ENCODE measurements at regions not wholly inside any gene's neighbourhood (a gene's known extent, or its start where the extent isn't known, plus 50 kb on each side); places are given as distances from the start of the nearest gene placed in this dataset.

GRCh38 chr11:134517621-134518293 is 105.7 kb upstream of the B3GAT1 start:
- H3K9me3 ChIP-seq = no peaks in the 10 kb centered on the region
- DNase-seq = peak; percentile 28
- intact Hi-C loops (cut with DNase I) = no loop called here
- H3K4me1 ChIP-seq = no peaks in the 10 kb centered on the region
- no peak overlapping the region for H3K4me3 ChIP-seq
- TF ChIP-seq CTCF (IDR thresholded peaks at IDR 0.05) = no peak
- H3K27ac ChIP-seq = no peak overlapping the region
- no peak for ATAC-seq
- H3K27me3 ChIP-seq = peaks cover 23% of the 10 kb centered on the region
- no peaks in the 10 kb centered on the region for H3K36me3 ChIP-seq

GRCh38 chr11:134517115-134517514 is 105.1 kb upstream of the B3GAT1 start:
- H3K27ac ChIP-seq = no peak overlapping the region
- no peak for TF ChIP-seq CTCF (IDR thresholded peaks at IDR 0.05)
- no peak for DNase-seq

GRCh38 chr11:134516529-134516928 is 104.5 kb upstream of the B3GAT1 start:
- H3K4me3 ChIP-seq = no peak overlapping the region
- intact Hi-C loops (cut with DNase I) = no loop called here
- DNase-seq = peak; percentile 40
- H3K4me1 ChIP-seq = no peaks in the 10 kb centered on the region
- no peak for TF ChIP-seq CTCF (IDR thresholded peaks at IDR 0.05)
- H3K27ac ChIP-seq = no peak overlapping the region
- ATAC-seq = no peak
- no peaks in the 10 kb centered on the region for H3K36me3 ChIP-seq
- no peaks in the 10 kb centered on the region for H3K9me3 ChIP-seq
- H3K27me3 ChIP-seq = peaks cover 24% of the 10 kb centered on the region

More at GRCh38 chr11:134517115-134517514, 105.1 kb upstream of the B3GAT1 start:
- no peak for ATAC-seq
- intact Hi-C loops (cut with DNase I) = no loop called here
- Histone ChIP-seq H3K4me1 (no peaks in the 10 kb centered on the region), H3K27me3 (peaks cover 23% of the 10 kb centered on the region), H3K4me3 (no peak overlapping the region), H3K9me3 (no peaks in the 10 kb centered on the region), H3K36me3 (no peaks in the 10 kb centered on the region)

- Histone ChIP-seq H3K4me1 (no peaks in the 10 kb centered on the region), H3K4me3 (no peak overlapping the region), H3K27me3 (peaks cover 33% of the 10 kb centered on the region), H3K27ac (no peak overlapping the region), H3K36me3 (no peaks in the 10 kb centered on the region), H3K9me3 (no peaks in the 10 kb centered on the region)
- intact Hi-C loops (cut with DNase I) = no loop called here
- ATAC-seq (no peak), DNase-seq (peak; percentile 45)
- no peak for TF ChIP-seq CTCF (IDR thresholded peaks at IDR 0.05)
Measured at GRCh38 chr11:134515081-134515960, 103.3 kb upstream of the B3GAT1 start.

GRCh38 chr11:134514354-134514951 is 102.4 kb upstream of the B3GAT1 start:
- H3K27me3 ChIP-seq = peaks cover 33% of the 10 kb centered on the region
- ATAC-seq = no peak

More at GRCh38 chr11:134514354-134514951, 102.4 kb upstream of the B3GAT1 start:
- peak; percentile 59 for DNase-seq
- Histone ChIP-seq H3K4me3 (no peak overlapping the region), H3K27ac (no peak overlapping the region), H3K4me1 (no peaks in the 10 kb centered on the region), H3K9me3 (no peaks in the 10 kb centered on the region), H3K36me3 (no peaks in the 10 kb centered on the region)
- no peak for TF ChIP-seq CTCF (IDR thresholded peaks at IDR 0.05)
- intact Hi-C loops (cut with DNase I) = no loop called here

Measured in upper lobe of right lung (tissue), 1 donor.